RWPE2 (cell line): ENCODE measurements at regions not wholly inside any gene's neighbourhood (a gene's known extent, or its start where the extent isn't known, plus 50 kb on each side); places are given as distances from the start of the nearest gene placed in this dataset.

Experiments
- ATAC-seq: fragments of 200-7000 bp; cut with Tn5 transposase; 3 replicates; pipeline ENCODE4 v1.9.1; 2021; ENCODE audit warnings: low read depth
- DNase-seq: peaks from one replicate; pipeline ENCODE4 v3.0.0-alpha.2; 2020; ENCODE audit warnings: low spot score
- H3K27ac ChIP-seq: fragments of 450-650 bp; 2 replicates; pipeline ENCODE4 v1.5.1; 2017; ENCODE audit warnings: mild to moderate bottlenecking; ENCODE audit not compliant: poor library complexity, severe bottlenecking
- H3K27me3 ChIP-seq: fragments of 250-450 bp; sonication (Bioruptor Pico); 2 replicates; pipeline ENCODE4 v1.5.1; 2021; ENCODE audit warnings: mild to moderate bottlenecking, moderate library complexity; ENCODE audit not compliant: insufficient read depth, poor library complexity, severe bottlenecking
- H3K36me3 ChIP-seq: fragments of 250-450 bp; sonication (Bioruptor Pico); 2 replicates; pipeline ENCODE4 v1.5.1; 2020; ENCODE audit warnings: low read depth, mild to moderate bottlenecking, moderate library complexity
- H3K4me1 ChIP-seq: fragments of 250-450 bp; sonication (Bioruptor Pico); 2 replicates; pipeline ENCODE4 v1.5.1; 2021; ENCODE audit warnings: mild to moderate bottlenecking, moderate library complexity; ENCODE audit not compliant: insufficient read depth, poor library complexity, severe bottlenecking
- H3K4me3 ChIP-seq: fragments of 250-450 bp; sonication (Bioruptor Pico); 2 replicates; pipeline ENCODE4 v1.5.1; 2021; ENCODE audit warnings: mild to moderate bottlenecking, moderate library complexity; ENCODE audit not compliant: severe bottlenecking
- H3K9me3 ChIP-seq: fragments of 250-450 bp; sonication (Bioruptor Pico); 2 replicates; pipeline ENCODE4 v1.5.1; 2021; ENCODE audit warnings: mild to moderate bottlenecking, moderate library complexity; ENCODE audit not compliant: severe bottlenecking
- CTCF ChIP-seq: fragments of 450-650 bp; IDR thresholded peaks from one replicate; pipeline ENCODE4 v1.5.1; 2017; ENCODE audit warnings: mild to moderate bottlenecking, moderate library complexity; ENCODE audit not compliant: poor library complexity, severe bottlenecking

DNA sequence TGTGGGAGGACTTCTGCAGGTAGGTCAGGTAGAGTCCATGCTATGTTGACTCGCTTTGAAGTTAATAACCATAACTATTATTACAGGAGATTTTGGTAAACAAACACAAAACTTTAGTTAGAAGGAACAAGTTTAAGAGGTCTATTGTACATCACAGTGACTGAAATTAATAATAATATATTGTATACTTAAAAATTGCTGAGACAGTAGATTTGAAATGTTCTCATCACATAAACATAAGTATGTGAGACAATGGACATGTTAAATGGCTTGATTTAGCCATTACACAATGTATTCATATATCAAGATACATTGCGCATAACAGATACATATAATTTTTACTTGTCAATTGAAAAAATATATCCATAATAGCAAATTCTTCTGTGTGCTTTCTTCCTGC is 91.4 kb upstream of the CD53 start:
- TF ChIP-seq CTCF, result no peak

DNA sequence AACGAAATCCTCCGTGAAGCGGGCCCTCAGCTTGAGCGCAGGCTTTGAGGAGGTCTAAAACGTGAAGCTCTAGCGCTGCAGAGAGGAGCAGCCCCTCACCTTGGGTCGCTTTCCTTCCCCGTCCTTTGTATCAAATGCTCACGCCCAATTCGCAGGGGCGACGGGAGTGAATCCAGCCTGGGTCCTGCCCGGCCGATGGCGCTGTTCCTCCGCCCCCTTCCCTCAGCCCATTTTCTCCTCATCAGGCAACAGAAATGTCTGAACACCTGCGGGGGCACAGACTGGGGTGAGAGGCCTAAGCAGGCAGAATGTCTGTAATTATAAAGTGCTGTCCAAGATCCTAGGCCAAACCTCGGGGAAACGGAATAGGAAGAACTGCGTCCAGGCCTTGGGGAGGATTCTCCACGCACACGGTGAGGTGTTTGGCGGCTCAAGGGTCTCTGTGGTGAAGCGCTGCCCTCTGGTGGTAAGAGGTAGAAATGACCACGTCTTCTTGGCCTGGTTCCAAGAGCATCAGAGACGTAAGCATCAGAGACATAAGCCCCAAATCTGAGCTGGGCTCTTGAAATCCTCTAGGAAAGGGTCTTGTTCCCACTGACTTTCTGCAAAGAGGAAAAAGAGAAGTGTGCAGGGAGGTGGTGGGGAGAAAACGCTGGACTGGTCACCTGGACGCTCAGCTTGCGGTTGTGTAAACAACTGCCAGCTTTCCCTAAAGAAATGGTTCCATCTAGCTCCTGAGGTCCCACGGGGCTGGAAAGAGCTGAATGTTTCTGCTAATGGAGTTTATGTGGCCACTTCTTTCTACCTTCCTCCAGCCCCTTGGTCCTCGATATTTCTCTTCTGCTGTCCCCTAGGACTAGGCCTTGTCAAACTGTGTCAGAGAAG is 92.1 kb upstream of the CD53 start:
- Histone ChIP-seq H3K4me1 (no peaks in the 10 kb centered on the region), H3K9me3 (no peaks in the 10 kb centered on the region), H3K4me3 (no peak overlapping the region), H3K36me3 (no peaks in the 10 kb centered on the region), H3K27ac (no peak overlapping the region), H3K27me3 (peaks cover 7% of the 10 kb centered on the region)
- peak; percentile 57 for ATAC-seq
- peak; percentile 85 for TF ChIP-seq CTCF
- no peak for DNase-seq

More for the DNA sequence above, 91.4 kb upstream of the CD53 start:
- Histone ChIP-seq H3K27ac (no peak overlapping the region), H3K4me3 (no peak overlapping the region), H3K9me3 (no peaks in the 10 kb centered on the region), H3K27me3 (peaks cover 7% of the 10 kb centered on the region), H3K36me3 (no peaks in the 10 kb centered on the region), H3K4me1 (no peaks in the 10 kb centered on the region)
- ATAC-seq (no peak), DNase-seq (no peak)

DNA sequence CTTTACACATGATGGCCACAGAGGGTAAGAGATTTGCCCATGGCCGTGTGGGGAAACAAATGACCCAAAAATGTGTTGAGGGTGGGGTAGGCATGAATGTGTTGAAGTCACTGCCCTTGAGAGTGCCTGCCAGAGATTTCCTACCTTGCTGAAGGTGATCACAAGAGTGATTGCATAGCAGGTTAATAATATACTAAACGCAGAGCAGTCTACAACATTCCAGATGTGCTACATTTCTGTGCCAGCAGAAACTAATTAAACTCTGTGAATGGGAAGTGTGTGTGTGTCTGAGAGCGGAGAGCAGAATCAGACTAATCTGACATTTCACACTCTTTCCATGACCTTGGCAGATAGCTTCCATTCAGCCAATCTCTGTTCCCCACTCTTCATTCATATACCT is 93.3 kb upstream of the CD53 start:
- Histone ChIP-seq H3K4me3 (no peak overlapping the region), H3K27ac (no peak overlapping the region), H3K36me3 (no peaks in the 10 kb centered on the region), H3K4me1 (no peaks in the 10 kb centered on the region), H3K9me3 (no peaks in the 10 kb centered on the region), H3K27me3 (peaks cover 5% of the 10 kb centered on the region)
- ATAC-seq (no peak), DNase-seq (no peak)
- TF ChIP-seq CTCF, result no peak

DNA sequence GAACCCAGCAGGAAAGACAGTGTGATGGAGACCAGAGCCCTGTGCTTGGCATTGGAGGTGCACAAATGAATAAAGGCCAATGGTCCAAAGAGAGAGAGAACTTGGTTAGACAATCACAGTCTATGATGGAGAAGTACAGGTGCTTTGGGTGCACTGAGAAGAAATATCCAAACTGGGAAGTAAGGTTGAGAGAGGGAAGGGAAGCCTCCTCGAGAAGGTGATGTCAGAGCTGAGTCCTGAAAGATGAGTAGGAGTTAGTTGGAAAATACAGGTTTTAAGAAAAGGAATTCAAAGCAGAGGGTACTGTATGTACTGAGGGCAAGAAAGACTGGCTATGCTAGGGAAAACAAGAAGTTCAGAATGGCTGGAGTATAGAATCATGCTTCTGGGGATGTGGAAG is 94.1 kb upstream of the CD53 start:
- Histone ChIP-seq H3K4me3 (no peak overlapping the region), H3K4me1 (no peaks in the 10 kb centered on the region), H3K9me3 (no peaks in the 10 kb centered on the region), H3K27me3 (peaks cover 5% of the 10 kb centered on the region), H3K27ac (no peak overlapping the region), H3K36me3 (no peaks in the 10 kb centered on the region)
- DNase-seq (no peak), ATAC-seq (no peak)
- no peak for TF ChIP-seq CTCF

DNA sequence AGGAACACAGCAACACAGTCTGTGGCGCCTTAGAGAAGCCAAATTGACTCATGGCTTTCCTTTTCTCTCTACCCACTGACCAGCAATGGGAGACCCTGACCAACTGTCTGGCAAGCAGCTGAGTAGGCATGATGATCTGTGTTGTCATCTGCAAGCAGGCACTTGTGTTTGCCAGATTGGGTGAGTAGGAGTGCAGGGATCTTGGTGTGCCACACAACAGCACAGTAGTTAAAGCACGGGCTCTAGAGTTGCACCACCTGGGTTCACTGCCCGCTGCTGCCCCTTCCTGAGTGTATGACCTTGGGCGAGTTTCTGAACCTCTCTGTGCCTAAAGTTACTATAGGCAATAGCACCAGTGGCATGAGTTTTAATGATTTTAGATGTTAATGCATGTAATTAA is 95.7 kb upstream of the CD53 start:
- Histone ChIP-seq H3K27me3 (peaks cover 5% of the 10 kb centered on the region), H3K27ac (no peak overlapping the region), H3K36me3 (no peaks in the 10 kb centered on the region), H3K4me1 (no peaks in the 10 kb centered on the region), H3K9me3 (no peaks in the 10 kb centered on the region), H3K4me3 (no peak overlapping the region)
- no peak for ATAC-seq
- TF ChIP-seq CTCF, result no peak
- DNase-seq, result no peak
